Superior temporal gyrus (tissue), 1 donor: ENCODE measurements at regions not wholly inside any gene's neighbourhood (a gene's known extent, or its start where the extent isn't known, plus 50 kb on each side); places are given as distances from the start of the nearest gene placed in this dataset.
"Not testable (repeated sequence)": the region's sequence is repeated elsewhere in the genome, so short reads cannot be mapped to it uniquely, and the experiment has no call there.

ENCODE experiments used
- DNase-seq: peaks from one replicate; pipeline ENCODE4 v3.0.0-alpha.2; 2016; ENCODE audit errors: extremely low spot score

DNA sequence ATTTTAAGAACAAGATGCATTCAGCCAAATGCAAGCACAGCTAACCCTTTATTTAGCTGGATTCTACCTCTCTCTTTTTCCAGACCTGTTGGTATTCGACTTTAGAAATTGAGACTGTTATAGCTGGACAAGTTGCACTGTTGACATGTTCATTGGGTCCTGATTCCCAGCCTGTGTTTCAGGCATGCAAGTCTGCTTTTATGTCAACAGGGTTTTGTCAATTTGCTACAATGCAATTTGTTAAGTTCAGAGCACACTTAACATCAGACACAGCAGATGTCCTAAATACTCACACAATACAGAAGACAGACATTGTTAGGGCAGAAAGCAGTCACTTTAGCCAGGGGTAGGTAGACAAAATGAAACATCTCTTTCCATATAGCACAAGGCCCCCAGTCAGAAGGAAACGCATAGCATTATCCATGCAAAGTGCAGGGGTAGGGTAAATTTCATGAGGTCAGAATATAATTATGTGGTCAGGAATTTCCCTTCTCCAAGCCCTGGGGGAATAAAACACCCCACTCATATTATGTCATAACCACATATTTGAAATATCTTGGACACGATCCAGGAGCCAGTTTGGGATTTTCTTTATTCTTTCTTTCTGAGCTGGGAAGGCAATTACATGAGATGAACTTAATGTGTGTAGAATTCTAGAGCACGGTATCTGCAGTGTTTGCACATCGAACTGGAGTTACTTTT lies 504.1 kb downstream of the NTRK3 start:
- DNase-seq: no peak

DNA sequence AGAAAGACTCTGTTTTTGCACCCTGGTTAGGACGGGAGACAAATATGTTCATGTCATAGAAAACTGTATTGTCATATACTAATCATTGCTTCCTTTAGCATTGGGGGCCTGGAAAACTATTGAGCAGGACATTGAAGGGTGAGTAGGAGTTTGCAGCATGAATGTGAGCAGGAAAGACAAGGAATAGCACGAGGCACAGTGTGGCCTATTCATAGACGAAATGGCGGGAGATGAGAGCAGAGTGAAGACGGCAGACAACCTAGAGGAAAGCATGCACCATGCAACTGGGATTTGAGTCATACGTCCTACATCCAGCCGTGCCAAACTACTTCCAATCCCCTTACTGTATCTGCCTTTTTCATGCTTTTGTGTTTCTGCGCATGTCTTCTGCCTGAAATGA lies 508.1 kb downstream of the NTRK3 start:
- DNase-seq: no peak

DNA sequence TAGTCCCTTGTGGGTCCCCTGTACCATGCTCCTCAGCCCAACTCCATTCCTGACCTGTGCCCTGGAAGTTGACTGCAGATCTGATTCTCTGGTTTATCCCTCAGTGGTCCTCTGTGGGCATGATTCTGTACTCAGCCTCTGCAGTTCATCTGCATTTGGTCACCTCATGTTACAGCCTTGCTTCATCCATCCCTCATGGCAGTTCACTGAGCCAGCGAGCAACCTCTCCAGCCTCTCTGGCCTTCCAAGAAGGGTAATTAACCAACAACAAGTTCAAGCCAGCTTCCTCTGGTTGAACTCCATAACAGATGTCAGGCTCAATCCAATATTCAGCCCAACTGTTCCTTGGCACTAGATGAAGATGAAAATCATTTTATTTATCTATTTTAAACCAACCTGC lies 509.5 kb downstream of the NTRK3 start:
- no peak for DNase-seq

DNA sequence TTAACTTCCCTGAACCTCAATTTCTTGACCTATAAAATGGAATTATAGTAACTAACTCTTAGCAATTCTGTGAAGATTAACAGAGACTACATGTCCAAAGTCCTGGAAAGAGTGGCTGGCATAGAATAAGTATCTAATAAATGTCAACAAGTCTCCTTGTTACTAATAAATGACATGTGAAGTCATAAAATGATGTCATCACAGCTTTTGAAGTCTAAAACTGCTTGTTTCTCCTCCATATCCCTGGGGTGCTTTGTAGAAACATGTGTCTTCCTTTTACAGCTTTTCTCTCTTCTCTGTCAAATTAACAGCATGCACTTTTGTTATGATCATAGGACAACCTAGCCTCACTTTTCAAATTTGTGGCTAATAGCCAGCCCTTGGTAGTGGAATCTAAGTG lies 510.2 kb downstream of the NTRK3 start:
- DNase-seq: no peak

DNA sequence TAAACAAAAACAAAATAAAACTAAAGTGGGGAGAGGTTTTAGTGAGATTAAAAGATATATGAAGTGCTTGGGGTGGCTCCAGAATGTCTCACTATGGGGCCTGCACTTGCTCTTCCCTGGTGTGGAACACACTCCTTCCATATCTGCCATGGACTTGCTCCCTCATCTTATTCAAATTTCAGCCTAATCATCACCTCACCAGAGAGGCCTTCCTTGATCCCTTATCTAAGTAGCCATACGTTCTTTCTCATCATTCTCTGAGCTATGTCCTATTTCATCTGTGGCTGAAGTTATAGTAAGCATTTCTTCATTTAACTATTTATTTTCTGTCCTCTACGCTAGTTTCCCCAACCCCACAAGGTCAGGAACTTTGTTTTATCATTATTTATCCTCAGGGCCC lies 511.7 kb downstream of the NTRK3 start:
- DNase-seq: no peak

DNA sequence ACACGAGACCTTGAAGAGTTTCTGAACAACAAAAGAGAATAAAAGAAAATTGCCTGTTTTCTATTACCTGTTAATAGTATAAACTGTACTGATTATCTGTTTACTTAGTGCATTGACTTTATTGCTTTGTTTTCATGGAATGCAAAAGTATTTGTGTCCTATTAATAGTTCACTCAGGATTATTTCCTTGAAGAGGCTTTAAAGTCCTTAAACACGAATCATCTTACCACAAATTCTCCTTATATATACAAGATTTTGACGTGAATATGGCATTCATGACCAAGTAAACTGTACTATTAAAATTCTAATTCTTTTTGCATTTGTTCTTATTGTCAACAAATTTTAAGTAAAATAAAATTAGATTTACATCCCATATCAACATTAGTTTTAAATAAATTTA lies 513.0 kb downstream of the NTRK3 start:
- DNase-seq: no peak

DNA sequence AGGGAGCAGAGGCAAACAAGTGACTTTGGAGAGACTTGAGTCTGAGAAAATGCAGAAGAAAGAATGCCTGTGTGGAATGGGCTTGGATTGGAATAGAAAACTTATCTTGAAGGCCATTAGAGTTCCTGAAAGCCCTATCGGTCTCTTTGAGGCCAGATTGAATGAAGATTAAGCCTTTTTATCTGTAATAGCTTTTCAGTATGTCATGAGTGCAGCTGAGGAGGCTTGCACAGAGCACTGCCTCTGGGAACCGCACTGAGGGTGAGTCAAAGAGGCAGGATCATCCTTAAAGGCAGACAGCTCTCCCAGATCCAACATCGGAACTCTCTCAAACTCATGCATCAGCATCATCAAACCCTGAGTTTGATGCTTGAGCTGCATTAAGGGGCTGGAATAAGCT lies 515.2 kb downstream of the NTRK3 start:
- no peak for DNase-seq

DNA sequence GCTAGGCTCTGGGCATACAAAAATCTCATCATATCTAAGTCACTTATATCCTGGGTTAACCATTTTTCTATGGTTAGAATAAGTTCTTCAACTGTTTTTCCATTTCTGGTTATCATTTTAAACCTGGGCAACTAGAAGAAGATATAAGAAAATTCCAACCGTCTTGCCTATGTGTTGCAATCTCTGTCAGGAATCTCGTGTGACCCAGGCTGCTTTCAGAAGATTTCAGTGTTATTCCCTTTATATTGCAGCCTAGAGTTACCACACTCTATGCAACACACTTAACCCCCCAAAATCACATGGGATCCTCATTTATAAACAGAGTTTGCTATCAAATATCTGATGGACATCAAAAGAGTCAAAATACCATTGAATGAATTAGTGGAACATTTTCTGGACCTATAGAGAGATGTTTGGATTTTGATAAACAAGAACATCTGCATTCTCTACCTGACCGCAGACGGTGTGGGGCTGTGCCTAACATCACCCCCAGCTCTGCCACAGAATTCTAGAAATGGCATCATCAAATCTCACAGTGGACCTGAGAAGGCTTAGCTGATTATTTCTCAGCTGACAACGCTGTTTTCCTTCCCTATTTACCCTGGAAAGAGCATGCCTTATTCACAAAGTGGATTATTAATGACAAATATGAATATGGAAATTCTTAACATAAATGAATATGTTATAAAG lies 515.7 kb downstream of the NTRK3 start:
- no peak for DNase-seq

DNA sequence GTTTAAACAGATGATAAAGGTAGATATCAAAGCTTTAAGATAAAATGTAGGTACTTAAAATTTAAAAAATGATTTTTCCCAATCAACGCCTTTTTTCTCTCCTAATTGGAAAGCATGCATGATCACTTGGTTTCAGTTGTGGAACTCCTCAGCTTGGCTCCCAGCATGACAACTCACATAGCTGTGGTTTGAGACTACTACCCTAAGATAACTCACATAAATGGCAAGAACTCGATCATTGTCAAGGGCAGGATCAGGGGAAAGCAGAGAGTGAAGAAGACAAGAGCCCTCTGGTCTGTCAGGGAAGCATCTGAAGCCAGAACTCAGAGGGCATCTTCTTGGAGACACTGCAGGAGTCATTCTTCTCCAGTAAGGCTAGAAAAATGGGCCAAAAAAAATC lies 516.7 kb downstream of the NTRK3 start:
- DNase-seq: no peak

DNA sequence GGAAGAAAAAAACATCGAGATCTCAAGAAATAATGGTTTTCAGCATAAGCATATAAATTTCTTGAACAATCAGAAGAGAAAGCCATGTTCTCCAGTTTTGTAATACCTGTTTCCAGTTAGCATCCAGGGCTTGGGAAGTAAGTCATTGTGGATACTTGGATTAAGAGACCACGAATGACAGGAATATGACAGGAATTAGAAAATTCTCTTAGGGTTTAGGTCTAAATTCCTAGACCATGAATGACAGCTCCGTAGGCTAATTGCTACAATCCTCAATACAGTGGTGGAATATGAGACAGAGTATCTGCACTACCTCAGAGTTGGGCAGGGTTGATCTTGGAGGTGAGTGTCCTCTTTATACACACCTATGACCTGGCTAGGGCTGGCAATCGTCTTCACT lies 517.5 kb downstream of the NTRK3 start:
- no peak for DNase-seq

DNA sequence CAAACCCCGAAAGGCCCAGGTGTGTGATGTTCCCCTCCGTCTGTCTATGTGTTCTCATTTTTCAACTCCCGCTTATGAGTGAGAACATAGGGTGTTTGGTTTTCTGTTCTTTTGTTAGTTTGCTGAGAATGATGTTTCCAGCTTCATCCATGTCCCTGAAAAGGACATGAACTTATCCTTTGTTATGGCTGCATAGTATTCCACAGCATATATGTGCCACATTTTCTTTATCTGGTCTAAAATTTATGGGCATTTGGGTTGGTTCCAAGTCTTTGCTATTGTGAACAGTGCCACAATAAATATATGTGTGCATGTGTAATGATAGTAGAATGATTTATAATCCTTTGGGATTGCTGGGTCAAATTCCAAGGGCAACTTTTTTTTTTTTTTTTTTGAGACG lies 519.1 kb downstream of the NTRK3 start:
- DNase-seq: not testable (repeated sequence)

DNA sequence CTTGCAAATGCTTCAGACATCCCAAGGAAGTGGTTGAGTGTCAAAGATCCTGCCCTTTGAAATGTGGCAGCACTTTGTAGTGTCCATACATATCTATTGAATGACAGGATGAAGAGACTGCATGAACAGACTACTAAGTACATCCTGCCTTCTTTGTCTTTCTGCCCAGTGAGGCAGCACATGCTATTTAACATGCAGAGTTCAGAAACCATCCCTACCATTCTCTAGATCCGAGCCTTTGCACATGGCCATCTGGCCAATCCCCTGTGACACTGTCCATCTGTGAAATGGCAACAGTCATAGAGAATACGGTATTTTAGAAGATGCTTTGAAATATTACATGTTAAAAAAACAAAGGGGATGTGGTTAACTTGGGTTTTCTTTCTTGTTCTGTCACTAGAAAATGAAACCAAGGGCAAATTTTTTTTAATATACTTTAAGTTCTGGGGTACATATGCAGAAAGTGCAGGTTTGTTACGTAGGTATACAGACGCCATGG lies 519.6 kb downstream of the NTRK3 start:
- DNase-seq: no peak

DNA sequence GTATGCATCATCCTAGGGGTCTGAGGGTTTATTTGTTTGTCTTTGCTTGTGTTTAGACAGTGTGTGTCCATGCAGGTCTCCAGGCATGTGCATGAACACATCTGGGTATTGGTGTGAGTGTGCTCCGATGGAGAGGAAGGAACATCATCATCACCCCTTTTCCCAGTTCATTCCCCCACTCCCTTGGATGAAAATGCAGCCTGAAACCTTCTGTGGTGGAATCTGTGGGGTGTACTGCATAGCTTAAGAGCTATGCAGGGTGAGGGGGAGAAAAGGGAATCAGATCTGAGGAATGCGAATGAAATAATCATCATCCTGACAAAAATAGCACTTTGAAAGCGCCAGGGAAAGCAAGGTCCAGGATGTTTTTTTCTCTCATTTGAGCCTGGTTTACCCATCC lies 520.1 kb downstream of the NTRK3 start:
- DNase-seq: no peak

DNA sequence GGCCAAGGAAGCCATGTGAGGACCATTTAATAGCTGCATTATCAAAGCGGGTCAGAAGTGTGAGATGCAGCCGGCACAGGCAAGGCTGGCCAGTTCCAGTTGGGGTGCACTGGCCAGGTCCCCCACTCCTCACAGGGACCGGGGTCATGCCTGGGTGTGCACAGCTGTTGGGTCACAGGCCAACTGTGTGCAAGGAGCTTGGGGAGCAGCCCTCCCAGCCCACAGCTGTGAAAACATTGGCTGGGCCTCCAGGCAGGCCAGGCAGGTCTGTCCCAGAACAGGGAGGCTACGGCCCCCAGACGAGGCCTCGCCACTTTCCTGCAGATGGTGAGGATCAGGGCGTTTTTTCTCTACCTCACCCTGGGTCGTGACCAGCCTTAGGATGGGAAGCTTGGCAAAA lies 521.0 kb downstream of the NTRK3 start:
- no peak for DNase-seq

DNA sequence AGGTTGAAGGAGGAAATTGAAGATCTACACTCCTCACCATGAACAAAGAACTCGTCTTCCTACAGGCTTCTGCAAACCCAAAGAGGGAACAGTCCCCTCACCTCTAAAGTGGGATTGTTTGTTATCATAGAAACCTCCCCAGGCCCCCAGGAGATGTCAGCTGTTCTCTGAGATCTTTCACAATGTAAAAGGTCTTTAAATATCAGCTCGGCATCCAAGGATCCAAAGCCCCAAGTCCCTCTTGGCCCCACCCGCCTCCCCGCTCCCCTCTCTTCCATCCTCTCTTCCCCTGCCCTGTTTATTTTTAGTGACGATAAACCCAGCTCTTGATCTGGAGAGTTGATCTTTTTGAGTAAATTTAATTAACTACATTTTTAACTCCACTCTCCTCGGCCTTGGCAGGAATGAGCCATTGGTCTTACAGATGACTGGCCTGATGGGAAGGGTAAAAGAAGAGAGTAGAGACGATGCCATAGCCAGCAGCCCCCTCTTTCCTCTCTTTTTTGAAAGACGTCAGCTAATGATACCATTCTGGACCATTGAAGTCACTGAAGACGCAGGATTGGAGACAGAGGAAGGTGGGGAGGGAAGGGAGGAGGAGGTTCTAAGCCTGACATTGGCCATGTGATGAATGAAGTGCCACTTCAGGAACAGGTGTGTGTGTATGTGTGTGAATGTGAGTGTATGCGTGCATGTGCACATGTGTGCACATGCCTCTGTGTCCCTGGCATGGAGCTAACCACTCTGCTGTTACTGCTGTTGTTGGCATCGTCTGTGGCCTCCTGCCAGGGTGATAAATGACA lies 521.8 kb downstream of the NTRK3 start:
- no peak for DNase-seq

DNA sequence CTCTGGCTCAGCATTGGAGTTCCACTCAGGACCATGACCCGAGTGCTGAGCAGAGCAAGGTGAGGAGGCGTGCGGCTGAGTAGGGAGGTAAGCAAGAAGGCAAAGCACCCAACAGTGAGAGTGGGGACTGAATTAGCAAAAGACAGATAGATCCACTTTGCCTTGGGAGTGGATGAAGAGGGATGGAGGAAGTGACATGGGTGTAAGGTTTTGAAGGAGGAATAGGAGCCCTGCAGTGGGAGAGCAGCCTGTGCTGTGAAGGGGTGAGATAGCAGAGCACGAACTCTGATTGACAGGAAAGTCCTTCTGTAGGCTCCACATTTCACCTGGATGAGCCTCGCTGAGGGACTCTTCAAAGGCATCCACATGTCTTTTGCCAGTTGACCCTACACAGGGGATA lies 522.6 kb downstream of the NTRK3 start:
- no peak for DNase-seq

DNA sequence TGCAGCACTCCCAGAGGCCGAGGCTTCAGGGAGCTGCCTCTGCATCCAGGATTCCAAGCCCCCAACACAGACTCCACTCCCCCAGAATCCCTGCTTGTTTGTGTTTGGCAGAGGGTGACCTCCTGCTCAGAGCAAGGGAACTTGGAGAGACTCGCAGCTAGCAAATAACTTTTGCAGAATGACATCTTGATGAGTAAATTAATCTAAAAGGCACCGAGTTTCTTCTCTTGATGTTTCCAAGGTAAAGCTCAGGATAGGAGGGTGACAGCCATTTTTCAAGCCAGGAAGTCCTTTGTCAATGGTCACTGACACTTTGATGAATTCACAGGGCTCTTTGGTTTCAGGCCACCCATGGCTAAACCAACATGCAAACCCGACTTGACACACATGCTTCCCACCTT lies 523.0 kb downstream of the NTRK3 start:
- DNase-seq: no peak

DNA sequence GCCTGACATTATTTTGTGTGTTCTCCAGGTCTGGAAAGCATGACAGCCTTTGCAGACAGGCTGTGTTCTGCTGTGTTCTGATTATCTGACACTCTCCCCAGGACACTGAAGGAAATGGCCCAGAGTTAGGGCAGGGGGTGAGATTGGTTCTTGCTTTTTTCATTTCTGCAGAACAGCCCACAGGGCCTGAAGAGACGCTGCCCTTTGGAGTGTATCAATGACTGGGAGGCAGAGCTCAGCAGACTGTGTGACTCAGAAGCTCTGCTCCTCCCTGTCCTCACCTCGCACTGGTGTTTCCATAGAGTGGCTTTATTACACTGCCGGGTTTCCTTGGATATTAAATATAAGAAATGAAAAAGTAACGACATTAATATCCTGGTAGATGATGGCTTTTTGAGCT lies 523.6 kb downstream of the NTRK3 start:
- DNase-seq: no peak

DNA sequence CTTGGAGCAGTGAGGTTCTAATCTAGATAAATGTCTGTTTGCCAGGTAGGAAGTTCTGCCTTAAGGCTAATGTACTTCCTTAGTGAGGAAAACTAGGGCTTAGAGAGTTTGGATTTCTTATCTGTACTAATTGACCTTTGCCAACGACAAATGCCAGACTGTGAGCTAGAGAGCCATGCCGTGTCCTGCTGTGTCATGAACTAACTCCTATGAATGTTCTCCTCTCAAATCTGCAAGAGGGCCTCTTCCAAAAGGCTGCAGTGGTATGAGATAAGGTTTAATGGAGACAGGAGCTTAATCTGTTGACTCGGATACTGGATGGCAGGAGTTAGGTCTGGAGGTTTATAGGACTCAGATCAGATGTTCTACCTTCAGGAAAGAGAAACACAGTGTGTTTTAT lies 524.9 kb downstream of the NTRK3 start:
- no peak for DNase-seq

DNA sequence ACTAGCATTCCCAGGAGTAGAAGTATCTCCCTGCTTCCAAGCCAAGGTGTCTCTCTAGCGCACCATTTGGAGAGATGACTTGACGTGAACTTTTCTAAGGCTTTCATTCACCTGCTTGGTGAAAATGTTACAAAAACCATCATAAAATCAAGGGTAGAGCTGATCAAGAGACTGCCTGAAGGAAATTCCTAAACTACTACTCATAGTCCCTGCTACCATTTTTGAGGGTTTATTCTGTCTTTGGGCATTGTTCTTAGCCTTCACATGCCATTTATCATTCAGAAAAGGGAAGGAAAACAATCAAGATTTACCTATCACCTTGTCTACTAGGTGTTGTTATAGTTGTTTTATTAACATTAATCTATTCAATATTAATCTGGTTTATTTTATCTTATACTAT lies 525.8 kb downstream of the NTRK3 start:
- DNase-seq: no peak

DNA sequence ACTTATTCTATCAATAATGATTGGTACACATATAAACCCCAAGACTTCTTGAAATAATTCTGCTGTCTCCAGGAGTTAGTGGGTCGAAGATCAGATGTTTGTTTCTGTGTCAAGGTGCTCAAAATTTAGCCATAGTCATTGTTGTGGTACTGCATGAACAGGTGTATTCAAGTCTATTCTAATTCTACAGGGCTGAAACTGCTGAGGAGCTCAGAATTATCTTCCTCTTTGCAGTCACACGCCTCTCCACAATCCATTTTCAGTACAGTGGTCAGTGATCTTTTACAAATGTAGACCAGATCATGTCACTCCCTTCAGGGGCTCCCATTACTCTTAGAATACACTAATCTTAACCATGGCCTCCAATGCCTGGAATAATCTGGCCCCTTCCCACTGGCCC lies 527.5 kb downstream of the NTRK3 start:
- no peak for DNase-seq

DNA sequence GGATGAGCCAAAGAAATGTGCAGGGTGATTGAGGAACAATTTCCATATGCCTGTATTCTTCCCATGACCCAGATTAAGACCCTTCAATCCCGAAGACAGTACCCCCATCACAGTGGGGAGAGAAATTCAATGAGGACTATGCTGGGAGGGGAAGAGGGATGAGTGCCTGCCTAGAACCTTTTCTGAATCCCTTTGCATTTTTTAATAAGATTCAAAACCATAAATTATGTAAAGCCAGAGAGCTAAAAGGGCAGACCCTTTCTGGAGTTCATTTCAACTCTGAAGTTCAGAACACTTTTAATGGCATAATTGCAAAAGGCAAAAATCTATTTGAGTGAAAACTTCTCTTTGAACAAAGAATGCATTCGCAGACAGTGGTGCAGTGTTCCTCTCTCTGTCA lies 529.5 kb downstream of the NTRK3 start:
- DNase-seq: no peak

DNA sequence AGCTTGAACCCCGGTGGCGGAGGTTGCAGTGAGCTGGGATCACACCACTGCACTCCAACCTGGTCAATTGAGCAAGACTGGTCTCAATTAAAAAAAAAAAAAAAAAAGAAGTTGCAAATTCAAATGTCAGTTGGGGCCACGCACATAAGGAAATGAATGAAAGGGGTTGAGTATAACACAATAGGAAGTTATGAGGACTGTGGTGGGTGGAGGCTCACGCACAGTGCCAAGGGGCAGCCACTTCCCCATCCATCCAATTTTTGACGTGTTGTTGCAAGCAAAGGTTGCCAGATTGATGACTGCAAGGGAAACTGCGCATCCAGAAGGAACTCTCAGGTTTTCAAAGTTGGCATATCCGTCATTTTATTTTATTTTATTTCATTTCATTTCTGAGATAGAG lies 532.2 kb downstream of the NTRK3 start:
- no peak for DNase-seq
